T47D (cell line): ENCODE measurements at regions not wholly inside any gene's neighbourhood (a gene's known extent, or its start where the extent isn't known, plus 50 kb on each side); places are given as distances from the start of the nearest gene placed in this dataset.
"Not testable (repeated sequence)": the region's sequence is repeated elsewhere in the genome, so short reads cannot be mapped to it uniquely, and the experiment has no call there.

Experiments used
- DNase-seq, 2 experiments: peaks; one replicate each; pipeline versions ENCODE4 v3.0.0 to v3.0.0-alpha.2; 2011 to 2012; ENCODE audit warnings: low read depth in 1 of 2, low spot score in 1 of 2
- JUND ChIP-seq: IDR thresholded peaks from 2 replicates; pipeline ENCODE4 v1.6.1; 2012; ENCODE audit warnings: low read depth
- in situ Hi-C: cut with HindIII; loops from 2 replicates; pipeline ENCODE4 v1.10.0; 2016; ENCODE audit warnings: low sequenced_read_pairs, low pct_unique_long_range_greater_than_20kb

DNA sequence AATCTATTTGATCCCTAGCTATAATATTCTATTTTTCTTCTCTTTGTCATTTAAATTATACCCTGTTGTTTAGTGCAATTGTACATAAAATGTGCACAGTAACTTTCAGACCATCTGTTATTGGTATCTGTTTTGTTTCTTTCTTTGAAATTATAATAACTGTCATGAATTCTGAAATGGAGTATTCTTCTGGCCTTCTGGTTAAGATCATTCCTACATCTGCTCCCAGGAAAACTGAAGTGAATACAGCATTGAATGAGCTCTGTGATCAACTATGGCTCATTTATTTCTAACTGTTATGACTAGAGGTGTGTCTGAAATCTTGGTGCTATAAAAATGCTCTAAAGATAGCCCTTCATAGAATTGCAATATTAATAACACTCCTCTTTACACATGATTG lies 788.4 kb upstream of the TMEFF2 start:
- in situ Hi-C loops, result no loop called here
- TF ChIP-seq JUND, result no peak
- no peak for DNase-seq

GRCh38 chr2:192978395-192978794 lies 783.7 kb upstream of the TMEFF2 start:
- DNase-seq, result no peak
- in situ Hi-C loops, result no loop called here
- no peak for TF ChIP-seq JUND

- in situ Hi-C loops, result no loop called here
- no peak for TF ChIP-seq JUND
- no peak for DNase-seq
Observed at GRCh38 chr2:192971981-192972380, 777.2 kb upstream of the TMEFF2 start.

GRCh38 chr2:192969055-192969454 lies 774.3 kb upstream of the TMEFF2 start:
- no peak for TF ChIP-seq JUND

GRCh38 chr2:192960945-192961344 lies 766.2 kb upstream of the TMEFF2 start:
- in situ Hi-C loops, result no loop called here
- no peak for DNase-seq
- TF ChIP-seq JUND, result no peak

More at GRCh38 chr2:192969055-192969454, 774.3 kb upstream of the TMEFF2 start:
- in situ Hi-C loops, result no loop called here
- DNase-seq, result no peak

GRCh38 chr2:192958615-192959014 lies 763.9 kb upstream of the TMEFF2 start:
- in situ Hi-C loops, DNase-seq: not testable (repeated sequence)

DNA sequence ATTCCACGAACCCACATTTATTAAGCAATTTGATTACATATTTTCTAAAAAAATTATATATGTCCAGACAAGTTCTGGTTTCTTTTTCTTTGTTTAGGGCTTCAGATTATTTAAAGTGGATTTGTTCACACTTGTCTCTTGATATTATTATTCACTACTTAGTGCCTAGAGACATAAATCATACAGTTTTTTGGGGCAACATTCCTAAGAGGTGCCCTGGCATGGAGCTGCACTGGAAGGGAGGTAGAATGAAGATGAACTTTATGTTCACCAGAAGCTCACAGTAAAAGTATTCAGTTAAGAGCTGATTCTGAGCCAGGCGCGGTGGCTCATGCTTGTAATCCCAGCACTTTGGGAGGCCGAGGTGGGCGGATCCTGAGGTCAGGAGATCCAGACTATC lies 762.7 kb upstream of the TMEFF2 start:
- no peak for DNase-seq
- TF ChIP-seq JUND, result no peak
- in situ Hi-C loops, result no loop called here

GRCh38 chr2:192953116-192953515 lies 758.4 kb upstream of the TMEFF2 start:
- no peak for TF ChIP-seq JUND
- in situ Hi-C loops, result no loop called here
- DNase-seq, result no peak

DNA sequence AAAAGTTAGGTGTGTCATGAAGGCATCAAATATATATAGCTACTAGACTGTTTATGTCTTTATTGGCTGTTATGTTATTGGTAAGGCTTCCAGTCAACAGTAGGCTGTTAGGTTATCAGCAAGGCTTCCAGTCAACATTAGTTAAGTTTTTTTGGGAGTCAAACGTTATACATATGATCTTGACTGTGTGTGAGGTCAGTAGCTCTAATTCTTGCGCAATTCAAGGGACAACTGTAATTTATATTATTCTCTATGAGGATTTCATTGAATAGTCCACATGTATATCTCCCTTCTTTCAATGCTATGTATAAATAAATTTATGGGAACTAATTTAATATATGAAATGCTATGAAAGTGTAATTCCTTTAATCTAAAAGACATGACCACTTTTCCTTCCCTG lies 757.5 kb upstream of the TMEFF2 start:
- in situ Hi-C loops, result no loop called here
- DNase-seq, result no peak
- no peak for TF ChIP-seq JUND

DNA sequence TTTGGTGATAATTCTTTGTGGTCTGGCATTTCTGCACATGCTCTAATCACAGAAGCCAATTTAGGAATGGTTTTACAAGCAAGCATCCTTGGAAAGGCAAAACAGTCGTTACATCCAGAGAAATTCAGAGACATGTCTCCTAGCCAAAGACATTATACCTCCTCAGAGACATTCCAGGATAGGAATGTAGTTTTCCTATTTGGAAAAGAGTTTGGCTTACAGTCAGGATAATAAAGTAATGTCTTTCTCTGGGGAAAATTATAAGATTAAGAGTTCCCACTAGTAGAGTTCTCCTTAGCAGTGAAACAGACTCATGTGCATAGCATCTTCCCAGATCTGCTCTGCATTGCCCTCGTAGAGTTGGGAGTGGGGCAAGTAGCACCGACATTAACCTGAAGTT lies 753.6 kb upstream of the TMEFF2 start:
- DNase-seq, result no peak
- in situ Hi-C loops, result no loop called here
- no peak for TF ChIP-seq JUND

DNA sequence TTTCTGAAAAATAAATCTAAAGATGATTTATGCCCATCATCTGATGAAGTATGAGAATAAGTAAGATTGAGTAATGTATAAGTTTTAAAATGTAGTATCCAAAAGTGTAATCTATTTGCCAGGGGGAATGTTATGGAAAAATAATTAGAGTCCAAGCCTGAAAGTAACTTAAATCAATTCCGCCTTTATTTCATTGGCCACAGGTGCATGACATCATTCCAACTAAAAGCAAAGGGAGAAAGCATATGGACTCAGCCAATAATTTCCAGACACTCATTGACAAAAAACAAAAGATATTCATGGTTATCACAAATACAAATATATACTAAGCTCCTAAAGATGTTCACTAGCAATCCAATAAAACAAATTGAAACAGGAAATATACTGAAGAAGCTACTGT lies 752.6 kb upstream of the TMEFF2 start:
- no peak for DNase-seq
- in situ Hi-C loops, result no loop called here
- no peak for TF ChIP-seq JUND

GRCh38 chr2:192940767-192941166 lies 746.0 kb upstream of the TMEFF2 start:
- no peak for DNase-seq
- TF ChIP-seq JUND, result no peak
- in situ Hi-C loops, result no loop called here

DNA sequence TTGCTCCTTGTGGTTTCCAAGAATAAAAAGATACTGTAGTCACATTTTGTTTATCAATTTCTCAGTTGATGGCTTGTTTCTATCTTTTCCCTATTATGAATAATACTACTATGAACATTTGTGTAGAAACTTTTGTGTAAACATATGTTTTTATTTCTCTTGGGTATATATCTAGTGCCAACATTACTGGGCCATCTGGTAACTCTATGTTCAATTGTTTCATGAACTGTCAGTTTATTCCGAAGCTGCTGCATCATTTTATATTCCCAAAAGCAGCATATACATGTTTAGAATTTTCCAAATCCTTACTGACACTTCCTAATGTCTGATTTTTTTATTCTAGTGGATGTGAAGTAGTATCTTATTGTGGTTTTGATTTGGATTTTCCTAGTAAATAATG lies 737.6 kb upstream of the TMEFF2 start:
- no peak for DNase-seq
- no peak for TF ChIP-seq JUND
- in situ Hi-C loops, result no loop called here

- in situ Hi-C loops, result not testable (repeated sequence)
Observed at GRCh38 chr2:192921631-192922030, 726.9 kb upstream of the TMEFF2 start.

GRCh38 chr2:192901446-192901845 lies 706.7 kb upstream of the TMEFF2 start:
- in situ Hi-C loops, result no loop called here
- no peak for DNase-seq
- no peak for TF ChIP-seq JUND

More at GRCh38 chr2:192921631-192922030, 726.9 kb upstream of the TMEFF2 start:
- DNase-seq, result not testable (repeated sequence)
